ENCODE measurements at regions not wholly inside any gene's neighbourhood (a gene's known extent, or its start where the extent isn't known, plus 50 kb on each side); places are given as distances from the start of the nearest gene placed in this dataset.
"Not testable (repeated sequence)": the region's sequence is repeated elsewhere in the genome, so short reads cannot be mapped to it uniquely, and the experiment has no call there.

- TF ChIP-seq, protein P1, sequence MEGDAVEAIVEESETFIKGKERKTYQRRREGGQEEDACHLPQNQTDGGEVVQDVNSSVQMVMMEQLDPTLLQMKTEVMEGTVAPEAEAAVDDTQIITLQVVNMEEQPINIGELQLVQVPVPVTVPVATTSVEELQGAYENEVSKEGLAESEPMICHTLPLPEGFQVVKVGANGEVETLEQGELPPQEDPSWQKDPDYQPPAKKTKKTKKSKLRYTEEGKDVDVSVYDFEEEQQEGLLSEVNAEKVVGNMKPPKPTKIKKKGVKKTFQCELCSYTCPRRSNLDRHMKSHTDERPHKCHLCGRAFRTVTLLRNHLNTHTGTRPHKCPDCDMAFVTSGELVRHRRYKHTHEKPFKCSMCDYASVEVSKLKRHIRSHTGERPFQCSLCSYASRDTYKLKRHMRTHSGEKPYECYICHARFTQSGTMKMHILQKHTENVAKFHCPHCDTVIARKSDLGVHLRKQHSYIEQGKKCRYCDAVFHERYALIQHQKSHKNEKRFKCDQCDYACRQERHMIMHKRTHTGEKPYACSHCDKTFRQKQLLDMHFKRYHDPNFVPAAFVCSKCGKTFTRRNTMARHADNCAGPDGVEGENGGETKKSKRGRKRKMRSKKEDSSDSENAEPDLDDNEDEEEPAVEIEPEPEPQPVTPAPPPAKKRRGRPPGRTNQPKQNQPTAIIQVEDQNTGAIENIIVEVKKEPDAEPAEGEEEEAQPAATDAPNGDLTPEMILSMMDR (IDR thresholded peaks at IDR 0.05; ENCODE audit: control extremely low read depth, extremely low read depth, low read depth, missing control alignments), result no peak
- POLR2A ChIA-PET, result no interaction called here
- no peak for DNase-seq (ENCODE audit: extremely low spot score)
- CTCF ChIA-PET, result no interaction called here
Measured at GRCh38 chr16:55062442-55062841, 131.8 kb downstream of the IRX5 start.

DNA sequence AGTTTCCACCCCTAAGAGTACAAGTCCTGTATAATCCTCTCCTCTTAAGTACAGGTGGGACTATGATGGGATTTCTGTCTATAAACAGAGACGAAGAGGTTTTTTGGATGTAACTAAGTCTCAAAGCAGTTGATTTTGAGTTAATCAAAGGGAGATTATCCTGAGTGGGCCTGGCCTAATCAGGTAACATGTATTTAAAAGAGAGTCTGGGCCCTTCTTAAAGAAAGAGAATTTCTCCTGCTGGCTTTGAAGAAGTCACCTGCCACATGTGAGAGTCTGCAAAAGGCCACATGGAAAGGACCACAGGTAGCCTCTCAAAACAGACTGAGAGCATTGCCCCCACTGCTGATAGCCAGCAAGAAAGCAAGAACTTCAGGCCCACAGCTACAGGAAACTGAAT lies 142.3 kb downstream of the IRX5 start:
- CTCF ChIA-PET, result no interaction called here
- no peak for DNase-seq (ENCODE audit: extremely low spot score)
- TF ChIP-seq, protein P1 (IDR thresholded peaks at IDR 0.05; ENCODE audit: control extremely low read depth, extremely low read depth, low read depth, missing control alignments), result no peak
- POLR2A ChIA-PET, result no interaction called here

DNA sequence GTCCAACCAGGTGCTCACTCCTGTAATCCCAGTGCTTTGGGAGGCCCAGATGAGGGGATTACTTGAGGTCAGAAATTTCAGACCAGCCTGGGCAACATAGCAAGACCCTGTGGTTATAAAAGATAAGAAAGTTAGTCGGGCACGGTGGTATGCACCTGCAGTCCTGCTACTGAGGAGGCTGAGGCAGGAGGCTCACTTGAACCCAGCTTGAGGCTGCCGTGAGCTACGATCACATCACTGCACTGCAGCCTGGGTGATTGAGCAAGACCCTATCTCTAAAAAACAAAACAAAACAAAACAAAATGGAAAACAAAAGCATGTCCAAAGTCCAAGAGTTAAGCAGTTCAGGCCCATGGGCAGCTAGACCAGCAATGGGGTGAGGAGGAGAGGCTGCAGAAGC lies 143.2 kb downstream of the IRX5 start:
- CTCF ChIA-PET, result no interaction called here

DNA sequence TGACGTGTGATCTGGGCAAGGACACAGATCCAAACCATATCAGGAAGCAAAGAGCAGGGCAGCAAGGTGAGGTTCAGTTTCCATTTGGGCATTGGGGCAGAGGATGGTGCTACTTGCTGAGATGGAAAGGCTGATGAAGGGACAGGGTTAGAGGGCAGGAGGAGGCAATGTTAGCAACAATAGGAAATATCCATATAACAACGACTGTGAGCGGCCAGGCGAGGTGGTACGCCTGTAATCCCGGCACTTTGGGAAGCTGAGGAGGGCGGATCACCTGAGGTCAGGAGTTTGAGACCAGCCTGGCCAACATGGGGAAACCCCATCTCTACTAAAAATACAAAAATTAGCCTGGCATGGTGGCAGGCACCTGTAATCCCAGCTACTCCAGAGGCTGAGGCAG lies 144.5 kb downstream of the IRX5 start:
- DNase-seq (ENCODE audit: extremely low spot score); POLR2A ChIA-PET; CTCF ChIA-PET: not testable (repeated sequence)

More for the DNA sequence above, 143.2 kb downstream of the IRX5 start:
- TF ChIP-seq, protein P1 (IDR thresholded peaks at IDR 0.05; ENCODE audit: control extremely low read depth, extremely low read depth, low read depth, missing control alignments), result no peak
- POLR2A ChIA-PET, result no interaction called here
- no peak for DNase-seq (ENCODE audit: extremely low spot score)

DNA sequence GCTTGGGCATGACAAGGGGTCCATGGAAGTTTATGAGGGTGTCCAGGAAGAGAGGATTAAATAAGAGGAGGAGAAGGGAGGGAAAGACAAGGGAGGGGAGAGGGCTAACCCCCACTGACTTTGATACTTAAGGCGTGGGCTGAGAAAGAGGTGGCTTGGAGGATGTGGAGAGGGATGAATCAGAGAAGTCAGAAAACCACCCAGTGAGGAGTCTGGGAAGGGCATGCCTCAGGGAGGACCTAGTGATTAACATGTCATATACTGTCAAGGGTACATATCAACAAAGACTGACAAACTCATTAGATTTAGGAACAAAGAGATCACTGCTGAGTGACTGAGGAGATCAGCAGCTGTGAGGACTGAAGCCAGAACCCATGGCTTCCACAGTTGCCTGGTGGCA lies 145.4 kb downstream of the IRX5 start:
- TF ChIP-seq, protein P1 (IDR thresholded peaks at IDR 0.05; ENCODE audit: control extremely low read depth, extremely low read depth, low read depth, missing control alignments), result no peak
- ChIA-PET CTCF (no interaction called here), POLR2A (no interaction called here)
- no peak for DNase-seq (ENCODE audit: extremely low spot score)

DNA sequence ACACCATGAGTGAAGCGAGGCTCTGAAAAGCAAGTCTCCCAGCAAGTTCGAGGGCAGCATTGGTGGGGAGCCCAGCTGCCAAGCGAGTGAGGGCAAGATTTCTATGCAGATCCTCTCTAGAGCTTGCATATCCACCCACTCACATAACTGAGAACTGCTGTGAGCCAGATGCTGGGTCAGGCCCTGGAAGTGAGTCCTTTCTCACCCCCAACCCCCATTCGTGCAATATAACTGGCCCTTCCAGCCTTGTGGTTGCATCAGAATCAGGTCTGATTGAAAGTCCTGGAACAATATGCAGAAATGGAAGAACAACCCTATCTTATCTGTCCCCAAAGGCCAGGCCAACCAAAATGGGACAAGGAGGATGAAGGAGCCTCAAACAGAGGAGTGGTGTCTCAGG lies 146.6 kb downstream of the IRX5 start:
- CTCF ChIA-PET, result no interaction called here
- POLR2A ChIA-PET, result no interaction called here
- TF ChIP-seq, protein P1 (IDR thresholded peaks at IDR 0.05; ENCODE audit: control extremely low read depth, extremely low read depth, low read depth, missing control alignments), result no peak
- no peak for DNase-seq (ENCODE audit: extremely low spot score)

GRCh38 chr16:55078153-55078552 lies 147.5 kb downstream of the IRX5 start:
- ChIA-PET CTCF (no interaction called here), POLR2A (no interaction called here)
- DNase-seq (ENCODE audit: extremely low spot score), result no peak
- TF ChIP-seq, protein P1 (IDR thresholded peaks at IDR 0.05; ENCODE audit: control extremely low read depth, extremely low read depth, low read depth, missing control alignments), result no peak
